HG03139 (cell line): ENCODE measurements at regions not wholly inside any gene's neighbourhood (a gene's known extent, or its start where the extent isn't known, plus 50 kb on each side); places are given as distances from the start of the nearest gene placed in this dataset.
"Not testable (repeated sequence)": the region's sequence is repeated elsewhere in the genome, so short reads cannot be mapped to it uniquely, and the experiment has no call there.

Experiments used
- ATAC-seq: cut with Tn5 transposase; IDR thresholded peaks from one replicate; pipeline ENCODE4 v1.9.1; 2021; ENCODE audit not compliant: unreplicated experiment

DNA sequence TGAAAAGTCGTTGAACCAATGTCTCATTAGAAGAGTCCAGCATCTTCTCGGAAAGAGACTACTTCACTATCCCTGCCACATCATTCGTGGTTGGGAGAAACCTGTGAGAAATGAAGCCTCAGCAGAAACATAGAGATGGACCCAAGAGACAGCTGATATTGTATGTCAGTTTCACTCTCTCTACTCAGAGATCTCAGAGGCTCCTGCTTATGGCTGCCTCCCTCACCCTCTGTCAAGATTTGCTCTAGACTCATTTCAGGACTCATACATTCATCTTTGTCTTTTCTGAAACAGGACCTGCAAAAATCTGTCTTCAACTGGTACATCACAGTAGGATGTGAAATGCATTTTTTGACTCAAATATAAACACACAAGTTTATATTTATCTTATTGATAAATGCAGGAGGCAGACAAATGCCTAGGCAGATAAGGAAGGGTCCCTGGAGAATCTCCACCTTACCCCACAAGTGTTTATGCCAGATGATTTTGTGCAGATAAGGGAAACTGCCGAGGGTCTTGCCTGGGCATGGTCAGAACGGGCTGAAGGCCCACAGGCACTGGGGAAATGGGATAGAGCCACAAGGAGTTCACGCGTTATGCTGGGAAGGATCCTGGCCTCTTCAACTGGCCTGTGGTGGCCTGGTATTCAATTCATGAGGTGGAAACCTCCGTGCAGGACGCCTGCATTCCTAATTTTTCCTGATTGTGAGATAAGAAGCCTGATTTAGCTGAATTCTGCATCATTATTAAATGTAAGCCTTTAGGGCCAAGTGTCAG, 1834.0 kb upstream of the PCDH20 start:
- no peak for ATAC-seq

DNA sequence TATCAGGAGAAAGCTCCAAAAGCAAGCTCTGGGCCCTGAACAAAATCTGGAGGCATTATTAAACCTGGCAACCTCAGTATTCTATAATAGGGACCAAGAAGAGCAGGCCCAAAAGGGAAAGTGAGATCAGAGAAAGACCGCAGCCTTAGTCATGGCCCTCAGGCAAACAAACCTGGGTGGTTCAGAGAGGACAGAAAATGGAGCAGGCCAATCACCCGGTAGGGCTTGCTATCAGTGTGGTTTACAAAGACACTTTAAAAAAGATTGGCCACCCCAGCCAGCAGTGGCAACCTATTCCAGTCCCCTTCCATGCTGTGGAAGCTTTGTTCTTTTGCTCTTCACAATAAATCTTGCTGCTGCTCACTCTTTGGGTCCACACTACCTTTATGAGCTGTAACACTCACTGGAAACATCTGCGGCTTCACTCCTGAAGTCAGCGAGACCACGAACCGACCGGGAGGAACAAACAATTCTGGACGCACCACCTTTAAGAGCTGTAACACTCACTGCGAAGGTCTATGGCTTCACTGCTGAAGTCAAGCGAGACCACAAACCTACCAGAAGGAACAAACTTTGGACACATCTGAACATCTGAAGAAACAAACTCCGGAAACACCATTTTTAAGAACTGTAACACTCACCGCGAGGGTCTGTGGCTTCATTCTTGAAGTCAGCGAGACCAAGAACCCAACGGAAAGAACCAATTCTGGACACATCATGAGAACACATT, 1821.2 kb upstream of the PCDH20 start:
- not testable (repeated sequence) for ATAC-seq

DNA sequence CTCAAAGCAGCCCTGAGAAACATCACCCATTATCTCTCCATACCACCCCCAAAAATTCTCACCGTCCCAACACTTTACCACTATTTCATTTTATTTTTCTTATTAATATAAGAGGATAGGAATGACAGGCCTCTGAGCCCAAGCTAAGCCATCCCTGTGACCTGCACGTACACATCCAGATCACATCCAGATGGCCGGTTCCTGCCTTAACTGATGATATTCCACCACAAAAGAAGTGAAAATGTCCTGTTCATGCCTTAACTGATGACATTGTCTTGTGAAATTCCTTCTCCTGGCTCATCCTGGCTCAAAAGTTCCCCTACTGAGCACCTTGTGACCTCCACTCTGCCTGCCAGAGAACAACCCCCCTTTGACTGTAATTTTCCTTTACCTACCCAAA, 1802.9 kb upstream of the PCDH20 start:
- ATAC-seq = not testable (repeated sequence)

DNA sequence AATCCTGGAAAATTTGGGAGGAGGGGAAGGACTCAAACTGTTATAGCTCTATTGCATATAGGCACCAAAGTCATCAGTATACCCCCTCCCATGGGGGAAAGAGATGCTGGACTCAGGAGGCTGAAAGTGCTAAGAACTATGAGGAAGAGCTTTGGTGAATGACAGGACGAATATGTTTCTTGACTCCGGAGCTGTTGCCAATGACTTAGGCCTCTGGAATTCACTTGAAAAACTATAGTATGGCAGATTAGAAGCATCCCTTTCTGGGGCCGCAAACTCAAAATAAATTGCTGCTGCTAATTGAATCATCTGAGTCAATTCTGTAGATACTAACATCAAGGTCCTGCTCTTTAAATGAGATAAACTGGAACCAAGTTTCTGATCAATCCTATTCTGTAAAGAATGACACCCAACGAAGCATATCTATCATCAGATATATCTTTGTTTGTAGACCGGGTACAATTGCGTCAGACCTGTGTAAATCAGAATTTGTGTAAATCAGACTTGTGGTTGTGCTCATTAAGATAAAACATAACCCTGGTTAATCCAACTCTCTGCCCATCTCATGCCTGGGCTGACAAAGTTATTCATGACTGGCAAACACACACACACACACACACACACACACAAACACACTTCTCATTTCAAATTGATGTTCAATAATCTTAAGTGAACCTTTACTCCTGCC, 1793.8 kb upstream of the PCDH20 start:
- no peak for ATAC-seq

DNA sequence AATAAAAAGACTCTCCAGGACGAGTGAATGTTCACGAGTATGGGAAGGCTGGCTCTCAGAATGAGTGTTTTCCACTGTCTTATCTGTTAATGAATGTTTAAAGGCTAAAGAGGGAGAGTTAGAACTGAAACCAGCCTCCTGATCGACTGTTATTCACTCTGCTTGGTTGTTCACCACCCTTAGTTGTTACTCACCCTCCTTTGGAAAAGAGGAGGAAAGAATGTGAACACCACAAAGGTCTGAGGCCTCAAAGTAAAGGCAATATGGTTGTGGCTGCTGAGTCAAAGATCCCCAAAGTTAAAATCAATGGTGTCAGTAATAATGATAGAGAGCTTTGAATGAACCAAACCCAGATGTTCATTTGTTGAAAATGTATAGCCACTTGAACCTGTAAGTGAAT, 1793.2 kb upstream of the PCDH20 start:
- no peak for ATAC-seq

DNA sequence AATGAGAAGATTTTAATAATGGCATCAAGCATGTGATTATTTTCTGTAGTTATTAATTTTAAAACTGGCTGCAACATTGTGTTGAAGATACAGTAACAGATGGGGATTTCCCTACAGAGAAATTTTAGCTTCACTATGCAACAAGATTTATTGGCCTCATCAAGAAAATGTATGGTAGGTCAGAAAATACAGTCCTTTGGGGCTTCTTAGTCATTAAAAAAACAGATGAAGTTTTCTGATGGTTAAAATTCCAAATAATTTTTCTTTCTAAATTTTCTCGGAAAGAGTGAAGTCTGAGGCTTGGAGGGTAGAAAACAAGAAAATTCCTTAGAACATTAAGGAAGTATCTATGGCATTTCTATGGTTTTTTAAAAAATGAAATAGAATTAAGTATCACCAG, 1790.8 kb upstream of the PCDH20 start:
- ATAC-seq = no peak

DNA sequence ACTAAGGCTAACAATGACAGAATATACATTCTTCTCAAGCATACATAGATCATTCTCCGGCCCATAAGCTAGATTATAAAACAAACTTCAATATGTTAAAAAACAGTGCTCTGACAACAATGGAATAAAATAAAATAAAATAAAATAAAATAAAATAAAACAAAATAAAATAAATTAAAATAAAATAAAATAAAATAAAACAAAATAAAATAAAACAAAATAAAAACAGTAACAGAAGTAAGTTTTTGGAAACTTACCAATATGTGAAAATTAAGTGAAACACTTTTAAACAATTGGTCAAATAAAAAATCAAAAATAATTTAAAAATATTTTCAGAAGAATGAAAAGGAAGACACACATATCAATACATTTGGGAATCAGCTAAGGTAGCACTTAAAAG, 1785.8 kb upstream of the PCDH20 start:
- ATAC-seq = no peak

DNA sequence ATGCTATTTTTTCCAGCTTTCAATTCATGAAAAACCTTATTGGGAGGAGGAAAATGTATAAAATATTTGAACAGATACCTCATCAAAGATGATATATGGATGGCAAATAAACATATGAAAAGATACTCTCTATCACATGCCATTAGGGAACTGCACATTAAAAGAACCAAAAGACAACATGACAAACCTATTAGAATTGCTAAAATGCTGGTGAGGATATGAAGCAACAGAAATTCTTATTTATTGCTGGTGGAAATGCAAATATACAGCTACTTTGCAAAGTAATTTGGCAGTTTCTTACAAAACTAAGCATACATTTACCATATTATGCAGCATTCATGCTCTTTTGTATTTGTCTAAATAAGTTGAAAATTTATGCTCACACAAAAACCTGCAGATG, 1783.9 kb upstream of the PCDH20 start:
- ATAC-seq = no peak

DNA sequence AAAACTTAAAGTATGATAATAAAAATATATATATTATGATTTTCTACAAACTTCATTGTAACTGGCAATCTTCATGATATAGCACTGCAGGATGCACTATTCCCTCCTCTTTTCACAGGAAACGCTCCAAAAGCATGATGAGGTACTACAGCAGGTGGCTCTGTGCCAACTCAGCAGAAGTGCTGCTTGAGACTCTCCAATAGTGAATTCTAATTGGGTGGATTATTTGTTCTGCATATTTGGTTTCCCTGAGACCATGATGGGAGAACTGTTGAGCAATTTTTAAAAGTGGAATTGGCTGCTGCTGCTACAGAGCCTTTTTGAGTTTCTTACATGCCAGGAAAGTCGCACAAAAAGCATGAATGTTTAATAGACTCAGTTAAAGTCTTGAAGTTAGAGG, 1782.4 kb upstream of the PCDH20 start:
- no peak for ATAC-seq

DNA sequence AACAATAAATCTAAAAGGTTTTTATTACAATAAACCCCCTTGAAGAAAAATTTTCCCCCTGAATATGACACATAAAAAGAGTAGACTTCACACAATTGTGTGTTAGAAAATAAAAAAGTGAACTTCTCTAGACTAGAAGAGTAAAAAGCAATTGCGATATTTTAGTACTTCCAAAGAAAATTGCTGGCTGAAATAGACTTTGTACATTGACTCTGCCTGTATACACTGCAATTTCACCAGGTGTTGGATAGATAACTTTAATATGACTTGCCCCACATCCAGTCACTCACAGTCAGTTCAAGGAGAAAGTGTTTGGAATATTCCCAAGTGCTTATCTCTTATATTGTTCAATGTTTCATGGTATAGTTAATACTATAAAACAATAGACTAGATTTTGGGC, 1780.1 kb upstream of the PCDH20 start:
- ATAC-seq = no peak

DNA sequence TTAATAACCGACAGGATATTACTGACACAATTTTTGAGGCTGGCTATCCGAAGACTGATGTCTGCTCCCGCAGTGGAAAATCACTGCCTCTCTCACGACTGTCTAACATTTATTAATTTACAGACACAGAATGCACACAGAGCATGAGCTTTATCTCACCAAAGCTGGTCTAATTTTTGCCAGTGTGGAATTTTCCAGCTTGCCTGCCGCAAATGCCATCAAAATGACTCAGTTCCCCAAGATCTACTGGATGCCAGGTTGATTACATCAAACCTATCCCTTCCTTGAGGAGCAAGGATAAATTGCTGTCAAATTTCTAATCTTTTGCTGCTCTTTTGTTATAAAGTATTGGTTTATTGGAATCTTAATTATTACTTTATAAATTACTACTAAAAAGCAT, 1775.1 kb upstream of the PCDH20 start:
- no peak for ATAC-seq

DNA sequence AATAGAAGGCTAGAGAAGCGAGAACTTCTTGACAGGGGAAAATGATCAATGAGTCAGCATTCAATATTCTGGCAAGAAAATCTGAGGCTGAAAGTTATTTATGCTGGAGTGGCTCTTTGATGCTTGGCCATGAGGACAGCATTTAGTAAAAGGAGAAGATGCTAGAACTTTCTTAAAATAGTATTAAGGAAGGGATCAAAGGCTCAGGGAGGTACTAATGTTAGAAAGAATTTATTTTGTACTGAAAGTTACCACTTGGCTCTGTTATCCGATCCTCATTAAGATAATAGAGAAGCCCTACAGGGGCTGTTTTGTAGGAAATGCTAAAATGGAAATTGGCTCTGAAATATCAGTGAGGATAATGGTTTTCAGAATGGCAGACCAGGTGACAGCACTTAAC, 1774.6 kb upstream of the PCDH20 start:
- ATAC-seq = no peak

DNA sequence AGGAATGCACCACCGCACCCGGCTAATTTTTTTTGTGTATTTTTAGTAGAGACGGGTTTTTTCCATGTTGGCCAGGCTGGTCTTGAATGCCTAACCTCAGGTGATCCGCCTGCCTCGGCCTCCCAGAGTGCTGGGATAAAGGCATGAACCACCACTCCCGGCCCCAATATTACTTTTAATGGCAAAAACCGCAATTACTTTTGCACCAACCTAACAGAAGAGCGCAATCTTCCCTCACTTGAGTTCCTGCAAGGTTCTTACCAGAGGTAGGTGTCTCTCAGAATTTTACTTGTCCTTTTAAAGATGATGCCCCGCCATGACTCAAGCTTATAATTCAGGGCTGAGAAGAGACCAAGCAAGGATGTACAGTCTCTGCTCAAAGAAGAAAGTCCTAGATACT, 1774.1 kb upstream of the PCDH20 start:
- ATAC-seq = no peak

DNA sequence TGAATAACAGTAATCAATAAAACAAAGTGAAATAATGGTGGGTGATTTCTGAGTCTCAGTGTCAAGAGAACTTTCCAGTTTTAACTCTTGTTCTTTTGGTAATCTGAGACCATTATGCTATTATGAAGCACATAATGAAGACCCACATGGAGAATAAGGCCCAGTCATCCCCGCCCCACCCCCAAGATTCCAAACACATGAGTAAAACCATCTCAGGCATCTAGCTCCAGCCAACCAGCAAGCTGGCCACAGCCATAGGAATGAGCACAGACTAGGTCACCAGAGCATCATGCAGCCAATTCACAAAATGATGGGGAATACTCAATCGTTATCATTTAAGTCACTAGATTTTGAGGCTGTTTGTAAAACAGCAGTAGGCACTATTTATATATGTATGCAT, 1769.0 kb upstream of the PCDH20 start:
- no peak for ATAC-seq

DNA sequence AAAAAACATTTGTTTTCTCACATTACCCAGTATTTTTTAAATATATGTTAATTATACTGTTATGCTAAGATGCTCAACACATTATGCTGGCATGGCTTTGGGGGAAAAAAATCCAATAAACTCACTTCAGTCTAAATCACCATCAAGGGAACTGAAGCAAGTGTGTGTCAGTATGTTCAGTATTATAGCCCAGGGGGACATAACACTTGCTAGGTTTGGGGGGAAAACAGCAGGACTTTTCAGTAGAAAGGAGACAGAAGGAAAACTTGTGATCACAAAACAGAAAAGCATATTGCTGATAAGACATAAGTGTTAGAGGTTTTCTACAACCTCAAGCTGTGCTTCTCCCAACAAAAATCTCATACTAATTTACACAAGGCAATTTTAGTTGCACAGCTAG, 1759.9 kb upstream of the PCDH20 start:
- no peak for ATAC-seq

DNA sequence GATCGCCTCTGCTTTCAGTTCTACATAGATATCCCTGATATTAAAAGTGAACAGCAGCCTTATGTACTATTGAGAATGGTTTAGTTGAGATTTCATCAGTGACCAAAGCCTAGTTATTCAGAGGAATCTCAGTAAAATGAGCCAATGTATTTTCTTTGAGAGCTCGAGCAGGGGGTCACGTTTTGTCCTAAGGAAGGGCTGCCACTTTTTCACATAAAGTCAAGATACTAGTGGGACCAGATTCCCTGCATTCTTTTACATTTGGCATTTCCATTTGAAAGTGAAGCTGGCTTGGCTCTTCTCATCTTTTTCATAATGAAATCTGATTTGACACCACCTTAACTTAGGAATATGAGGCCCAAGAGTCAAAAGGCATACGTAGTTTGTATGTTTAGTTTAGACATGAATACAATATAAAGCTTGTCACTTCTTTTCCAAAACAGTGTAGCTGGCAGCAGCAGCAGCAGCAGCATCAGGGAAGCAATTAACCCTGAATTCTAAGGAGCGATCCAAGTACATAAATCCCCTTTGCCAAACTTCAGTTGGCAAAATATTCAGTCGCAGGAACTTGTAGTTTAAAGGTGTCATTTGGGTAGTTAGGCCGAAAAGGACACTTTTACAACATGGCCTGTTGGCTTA, 1752.2 kb upstream of the PCDH20 start:
- no peak for ATAC-seq

DNA sequence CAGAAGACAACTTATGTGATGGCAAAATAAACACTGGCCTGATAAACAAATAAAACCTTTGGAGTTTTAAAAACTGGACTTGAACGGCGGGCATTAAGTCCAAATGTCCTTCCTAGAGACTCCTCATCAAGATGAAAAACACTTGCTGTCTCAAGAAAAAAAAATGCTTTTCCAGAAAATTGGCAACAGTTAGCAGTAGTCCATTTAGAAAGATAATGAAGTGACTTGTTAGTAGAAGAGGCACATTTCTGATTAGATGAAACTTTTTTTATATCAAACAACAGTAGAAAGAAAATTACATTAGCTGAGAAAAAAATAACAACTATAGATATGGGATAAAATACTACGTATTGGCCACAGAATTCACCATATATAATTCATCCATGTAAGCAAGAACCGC, 1750.7 kb upstream of the PCDH20 start:
- no peak for ATAC-seq

DNA sequence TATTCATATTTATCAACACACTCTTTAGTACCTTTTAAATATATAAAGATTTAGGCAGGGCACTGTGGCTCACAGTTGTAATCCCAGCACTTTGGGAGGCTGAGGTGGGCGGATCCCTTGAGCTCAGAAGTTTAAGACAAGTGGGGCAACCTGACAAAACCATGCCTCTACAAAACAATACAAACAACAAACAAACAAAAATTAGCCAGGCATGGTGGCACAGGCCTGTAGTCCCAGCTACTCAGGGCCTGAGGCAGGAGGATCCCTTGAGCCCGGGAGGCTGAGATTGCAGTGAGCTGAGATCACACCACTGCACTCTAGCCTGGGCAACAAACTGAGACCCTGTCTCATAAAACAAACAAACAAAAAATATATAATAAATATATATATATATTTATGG, 1748.3 kb upstream of the PCDH20 start:
- no peak for ATAC-seq

DNA sequence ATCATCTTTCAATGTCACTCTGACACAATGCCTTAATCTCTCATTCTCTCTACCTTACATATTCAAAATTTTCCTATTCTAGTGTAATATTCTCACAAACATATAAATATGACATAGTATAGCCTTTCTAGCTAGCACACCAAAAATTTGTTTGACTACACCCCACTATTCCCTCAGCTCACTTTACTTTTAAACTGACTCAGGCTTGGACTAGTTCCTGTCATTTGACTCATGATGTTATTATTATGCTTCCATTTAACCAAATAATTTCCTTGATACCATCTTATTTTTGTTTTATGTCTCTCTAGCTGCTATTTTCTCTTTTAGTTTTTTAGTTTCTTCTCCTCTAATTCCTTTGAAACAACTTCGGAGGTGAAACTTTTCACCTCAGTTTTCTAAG, 1745.6 kb upstream of the PCDH20 start:
- ATAC-seq = no peak

DNA sequence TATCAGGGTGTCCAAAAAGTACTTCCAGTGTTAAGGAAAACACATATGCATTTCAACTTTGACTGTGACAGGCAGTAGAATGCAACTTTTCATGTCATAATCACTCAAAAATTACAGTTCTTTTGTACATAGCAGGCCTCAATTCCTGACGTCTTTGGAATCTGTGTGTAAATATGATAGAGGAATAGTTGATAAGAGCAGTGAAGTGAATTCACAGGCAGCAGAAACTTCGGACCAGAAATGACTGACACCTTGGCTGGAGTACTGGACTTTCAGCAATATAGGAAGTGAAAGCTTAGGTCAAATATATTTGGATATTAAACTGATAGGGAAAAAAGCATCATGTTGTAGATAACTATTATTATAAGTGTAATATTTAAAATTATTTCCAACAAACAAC, 1741.2 kb upstream of the PCDH20 start:
- ATAC-seq = no peak

DNA sequence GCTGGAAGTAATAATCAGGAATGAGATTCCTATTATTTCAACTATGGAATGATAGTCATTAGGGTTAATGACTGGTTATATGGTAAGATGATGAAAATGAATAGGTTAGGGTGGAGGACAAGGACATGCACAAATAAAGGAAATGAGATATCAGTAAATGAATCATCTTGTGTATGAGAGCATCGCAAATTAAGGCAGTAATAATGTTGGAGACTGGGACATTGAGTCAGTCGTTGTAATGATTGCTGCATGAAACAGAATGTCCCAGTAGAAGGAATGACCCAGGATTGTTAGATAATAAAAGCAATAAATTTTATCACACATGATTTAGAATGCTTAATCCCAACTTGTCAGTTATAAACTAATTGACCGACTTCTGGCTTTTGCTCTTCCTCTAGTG, 1733.7 kb upstream of the PCDH20 start:
- ATAC-seq = no peak

DNA sequence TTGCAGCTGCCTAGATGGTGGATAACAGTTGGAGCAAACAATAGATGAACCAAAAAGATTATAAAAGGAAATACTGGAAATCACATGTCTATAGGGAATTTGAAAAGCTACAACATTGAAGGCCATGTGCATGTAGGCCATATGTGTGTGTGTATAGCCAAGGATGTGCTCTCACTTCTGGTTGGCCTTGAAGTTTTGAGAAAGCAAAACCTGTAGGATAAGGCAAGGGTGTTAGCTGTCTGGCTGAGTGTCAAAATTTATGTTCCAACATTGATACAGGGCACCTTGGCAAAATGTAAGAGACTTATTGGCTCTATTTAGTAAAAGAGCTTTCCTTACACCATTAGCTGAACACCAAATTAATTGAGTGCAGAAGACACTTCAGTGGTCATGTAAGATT, 1723.6 kb upstream of the PCDH20 start:
- ATAC-seq = no peak
